HepG2 (cell line): ENCODE measurements at regions not wholly inside any gene's neighbourhood (a gene's known extent, or its start where the extent isn't known, plus 50 kb on each side); places are given as distances from the start of the nearest gene placed in this dataset.

ENCODE experiments used
- ATAC-seq: fragments of 200-7000 bp; cut with Tn5 transposase; 3 replicates; pipeline ENCODE4 v1.9.1; 2020; ENCODE audit warnings: mild to moderate bottlenecking, moderate library complexity
- BruUV-seq: library from RNA; stranded (reverse); fragments of 400-500 nt; replicated peaks from 2 replicates; lab custom pipeline; 2021; lab: Mats Ljungman, UMichigan
- CTCF ChIA-PET: fragments of 300-600 bp; formaldehyde crosslinking; extraction: SDS; loops from one replicate; lab custom pipeline; 2021; ENCODE audit warnings: low total read pairs, inconsistent platforms, low intra/inter-chr PET ratio; lab: Yijun Ruan, JAX
- POLR2A ChIA-PET: fragments of 350-600 bp; sonication (Branson Sonifier 250); formaldehyde crosslinking; loops from one replicate; lab custom pipeline; 2020; ENCODE audit warnings: antibody characterized with exemption, inconsistent platforms; lab: Yijun Ruan, JAX
- DNase-seq: peaks from one replicate; pipeline ENCODE4 v3.0.0-alpha.2; 2015; ENCODE audit warnings: low spot score
- FAIRE-seq: peaks from 3 replicates; lab custom pipeline; 2011; peaks lifted over from hg19 to GRCh38; lab: Jason Lieb, UNC
- H2AFZ ChIP-seq: one replicate; pipeline ENCODE4 v1.6.1; 2011; ENCODE audit warnings: low read length, inconsistent platforms
- H3K27ac ChIP-seq: fragments of 300-600 bp; 3 replicates; pipeline ENCODE4 v1.8.0; 2011; ENCODE audit warnings: mixed run types, mild to moderate bottlenecking, mixed read lengths, low read length, inconsistent platforms; ENCODE audit not compliant: insufficient read depth; ENCODE audit errors: extremely low read length
- H3K27me3 ChIP-seq, 2 experiments: fragments of 200-600 bp in 1 of 2; 2 replicates in 1 of 2; 3 replicates in 1 of 2; pipeline versions ENCODE4 v1.6.0 to v1.8.0; 2011; ENCODE audit warnings: low read length in 2 of 2, mild to moderate bottlenecking in 2 of 2, moderate library complexity in 2 of 2, inconsistent platforms in 1 of 2; ENCODE audit not compliant: insufficient read depth in 2 of 2, control insufficient read depth in 1 of 2
- H3K36me3 ChIP-seq, 2 experiments: fragments of 200-600 bp in 1 of 2; replicated peaks in 1 of 2; 2 replicates in 1 of 2; 3 replicates in 1 of 2; pipeline versions ENCODE4 v1.5.1 to v1.8.0; 2011; ENCODE audit warnings: low read length in 2 of 2, inconsistent platforms in 1 of 2; ENCODE audit not compliant: insufficient read depth in 2 of 2, control insufficient read depth in 1 of 2
- H3K4me1 ChIP-seq: 2 replicates; pipeline ENCODE4 v1.5.1; 2012; ENCODE audit warnings: low read length, inconsistent platforms; ENCODE audit not compliant: insufficient read depth
- H3K4me2 ChIP-seq: 2 replicates; pipeline ENCODE4 v1.6.0; 2011; ENCODE audit warnings: low read depth, low read length, inconsistent platforms
- H3K4me3 ChIP-seq, 3 experiments: fragments of 200-600 bp in 1 of 3; sonication (generic), shearing (Covaris generic) in 1 of 3; replicated peaks in 1 of 3; 2 replicates each; pipeline ENCODE4 v1.5.1; 2011 to 2016; ENCODE audit warnings: low read length in 3 of 3, inconsistent platforms in 2 of 3, low read depth in 2 of 3, mild to moderate bottlenecking in 2 of 3, control low read depth in 1 of 3, mixed read lengths in 1 of 3; ENCODE audit not compliant: insufficient read depth in 1 of 3
- H3K79me2 ChIP-seq: one replicate; pipeline ENCODE4 v1.6.1; 2011; ENCODE audit warnings: low read length, inconsistent platforms; ENCODE audit not compliant: insufficient read depth
- H3K9ac ChIP-seq: 2 replicates; pipeline ENCODE4 v1.6.0; 2011; ENCODE audit warnings: mild to moderate bottlenecking, low read depth, low read length, inconsistent platforms; ENCODE audit not compliant: insufficient read depth
- H3K9me3 ChIP-seq: 2 replicates; pipeline ENCODE4 v1.5.1; 2012; ENCODE audit warnings: mild to moderate bottlenecking, low read length
- H4K20me1 ChIP-seq: 2 replicates; pipeline ENCODE4 v1.6.0; 2011; ENCODE audit warnings: inconsistent platforms, mild to moderate bottlenecking, low read length, moderate library complexity; ENCODE audit not compliant: insufficient read depth
- DMAP1 ChIP-seq: IDR thresholded peaks from 2 replicates; pipeline ENCODE4 v1.6.1; 2016
- HNF4A ChIP-seq: sonication (generic); formaldehyde crosslinking; IDR thresholded peaks from 2 replicates; pipeline ENCODE4 v1.4.0; 2020; ENCODE audit warnings: missing genetic modification reagents
- MAZ ChIP-seq, 2 experiments: sonication (generic) in 1 of 2; formaldehyde crosslinking in 1 of 2; IDR thresholded peaks; 2 replicates each; pipeline versions ENCODE4 v1.5.0 to v1.6.1; 2012 to 2020; ENCODE audit warnings: low read depth in 2 of 2, mild to moderate bottlenecking in 2 of 2, borderline replicate concordance in 1 of 2, improper control_type of control experiment in 1 of 2, low read length in 1 of 2, missing genetic modification reagents in 1 of 2, moderate library complexity in 1 of 2
- POGZ ChIP-seq: sonication (generic); formaldehyde crosslinking; IDR thresholded peaks from 2 replicates; pipeline ENCODE4 v1.4.0; 2020; ENCODE audit warnings: mild to moderate bottlenecking, missing genetic modification reagents
- SP4 ChIP-seq: sonication (generic); formaldehyde crosslinking; IDR thresholded peaks from 2 replicates; pipeline ENCODE4 v1.8.1; 2023; ENCODE audit warnings: mild to moderate bottlenecking, missing genetic modification reagents
- TCF7 ChIP-seq: sonication (generic); IDR thresholded peaks from 2 replicates; pipeline ENCODE4 v1.6.1; 2016; ENCODE audit warnings: antibody characterized with exemption, low read depth
- ZNF567 ChIP-seq: sonication (generic); formaldehyde crosslinking; IDR thresholded peaks from 2 replicates; pipeline ENCODE4 v1.8.1; 2023; ENCODE audit warnings: mild to moderate bottlenecking, missing genetic modification reagents, borderline replicate concordance
- WGBS: methylation state at CpG from one replicate; pipeline ENCODE4 v1.1.6; 2017; ENCODE audit warnings: low lambda C conversion rate; 5-methylcytosine and 5-hydroxymethylcytosine counted together
- in situ Hi-C: cut with HindIII; loops from 2 replicates; pipeline ENCODE4 v1.10.0; 2017; ENCODE audit warnings: low pct_unique_long_range_greater_than_20kb; ENCODE audit not compliant: extremely low pct_ligation_motif_present
- intact Hi-C: fragments of 100-400 bp; cut with micrococcal nuclease; formaldehyde crosslinking; loops from one replicate; pipeline ENCODE4 v1.10.0; 2022; ENCODE audit not compliant: unreplicated experiment
- TF ChIP-seq, protein P1 (sequence below): IDR thresholded peaks from 2 replicates; pipeline ENCODE4 v1.6.1; 2018; ENCODE audit warnings: missing genetic modification reagents, mild to moderate bottlenecking, missing compliant biosample characterization
- TF ChIP-seq, protein P2 (sequence below): IDR thresholded peaks from 2 replicates; pipeline ENCODE4 v1.6.1; 2016; ENCODE audit warnings: missing genetic modification reagents, missing compliant biosample characterization
- TF ChIP-seq, protein P3 (sequence below): sonication (generic); formaldehyde crosslinking; IDR thresholded peaks from 2 replicates; pipeline ENCODE4 v1.4.0; 2020; ENCODE audit warnings: missing genetic modification reagents, low read depth, mild to moderate bottlenecking, borderline replicate concordance
- TF ChIP-seq, protein P4 (sequence below): sonication (generic); formaldehyde crosslinking; IDR thresholded peaks from 2 replicates; pipeline ENCODE4 v1.8.1; 2023; ENCODE audit warnings: mild to moderate bottlenecking, inconsistent platforms, moderate library complexity, missing genetic modification reagents, borderline replicate concordance

DNA sequence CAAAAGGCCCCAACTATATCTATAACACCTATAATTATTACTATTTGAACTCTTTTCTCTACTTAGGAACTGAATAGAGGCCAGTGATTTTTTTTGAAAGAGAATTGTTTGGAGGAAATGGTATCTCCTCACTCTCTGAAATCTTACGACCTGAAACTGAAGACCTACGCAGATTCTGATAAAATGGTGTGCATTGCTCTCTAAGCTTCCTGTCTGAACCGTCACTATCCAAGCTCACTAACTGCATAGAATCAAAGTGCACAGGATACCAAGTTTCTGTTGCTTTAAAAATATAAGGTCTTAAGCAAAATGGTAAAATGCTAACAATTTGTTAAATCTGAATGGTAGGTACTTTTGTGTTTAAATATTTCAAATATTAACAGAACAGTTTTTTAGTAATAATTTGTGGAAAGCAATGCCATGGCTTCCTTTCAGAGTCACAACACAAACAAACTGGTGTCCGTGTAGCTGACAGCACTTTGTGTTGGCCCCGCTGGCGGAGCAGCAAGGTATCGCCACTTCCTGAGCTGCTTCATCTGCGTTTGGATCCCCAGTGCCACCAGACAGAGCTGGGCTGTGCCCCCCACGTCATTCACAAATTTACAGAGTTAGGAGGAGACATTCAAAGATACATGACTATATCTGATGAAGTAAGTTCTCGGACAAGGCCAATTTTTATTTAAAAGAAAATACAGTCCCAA is 313.9 kb downstream of the FBXW7 start (continued):
- TF ChIP-seq, protein P1, sequence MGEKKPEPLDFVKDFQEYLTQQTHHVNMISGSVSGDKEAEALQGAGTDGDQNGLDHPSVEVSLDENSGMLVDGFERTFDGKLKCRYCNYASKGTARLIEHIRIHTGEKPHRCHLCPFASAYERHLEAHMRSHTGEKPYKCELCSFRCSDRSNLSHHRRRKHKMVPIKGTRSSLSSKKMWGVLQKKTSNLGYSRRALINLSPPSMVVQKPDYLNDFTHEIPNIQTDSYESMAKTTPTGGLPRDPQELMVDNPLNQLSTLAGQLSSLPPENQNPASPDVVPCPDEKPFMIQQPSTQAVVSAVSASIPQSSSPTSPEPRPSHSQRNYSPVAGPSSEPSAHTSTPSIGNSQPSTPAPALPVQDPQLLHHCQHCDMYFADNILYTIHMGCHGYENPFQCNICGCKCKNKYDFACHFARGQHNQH (CRISPR knock-in tag): no peak
- TF ChIP-seq, protein P2, sequence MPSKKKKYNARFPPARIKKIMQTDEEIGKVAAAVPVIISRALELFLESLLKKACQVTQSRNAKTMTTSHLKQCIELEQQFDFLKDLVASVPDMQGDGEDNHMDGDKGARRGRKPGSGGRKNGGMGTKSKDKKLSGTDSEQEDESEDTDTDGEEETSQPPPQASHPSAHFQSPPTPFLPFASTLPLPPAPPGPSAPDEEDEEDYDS (CRISPR knock-in tag): no peak
- TF ChIP-seq, all 625 proteins: peak for 0

DNA sequence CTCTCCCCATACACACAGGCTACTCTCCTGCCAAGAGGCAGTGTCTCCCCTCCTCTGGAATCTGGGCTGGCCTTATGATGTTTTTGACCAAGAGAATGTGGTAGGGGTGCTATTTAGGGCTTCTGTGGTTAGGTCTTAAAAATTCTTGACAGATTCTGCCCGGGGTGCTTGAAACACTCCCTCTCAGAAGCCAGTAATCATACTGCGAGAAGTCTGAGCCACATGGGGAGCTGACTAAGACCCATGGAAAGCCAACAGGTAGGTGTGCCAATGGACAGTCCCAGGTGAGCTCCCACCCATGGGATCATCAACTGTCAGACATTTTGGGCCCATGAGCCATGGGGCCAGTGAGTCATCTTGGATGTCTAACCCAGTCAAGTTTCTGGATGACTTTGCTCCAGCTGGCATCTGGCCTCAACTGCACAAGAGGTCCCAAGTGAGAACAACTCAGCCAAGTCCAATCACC is 315.7 kb downstream of the FBXW7 start:
- ChIA-PET POLR2A (no interaction called here), CTCF (no interaction called here)
- Histone ChIP-seq H3K9ac (no peak overlapping the region), H2AFZ (no peak overlapping the region), H3K9me3 (no peaks in the 10 kb centered on the region), H3K4me1 (no peaks in the 10 kb centered on the region), H3K4me3 (no peak overlapping the region), H4K20me1 (no peaks in the 10 kb centered on the region), H3K36me3 (no peaks in the 10 kb centered on the region), H3K27ac (no peak overlapping the region), H3K79me2 (no peaks in the 10 kb centered on the region), H3K27me3 (0 out of 5 replicates have a peak, but pooled peaks cover 0 to 3% of the 10 kb centered on the region in 2 experiments), H3K4me2 (no peak overlapping the region)
- ATAC-seq (no peak), DNase-seq (no peak), FAIRE-seq (no peak)
- in situ Hi-C loops: no loop called here
- 0% methylated on average over 1 of the region's 2 CpGs for WGBS
- intact Hi-C loops: no loop called here
- BruUV-seq: no TSS peak
- TF ChIP-seq, protein P3, sequence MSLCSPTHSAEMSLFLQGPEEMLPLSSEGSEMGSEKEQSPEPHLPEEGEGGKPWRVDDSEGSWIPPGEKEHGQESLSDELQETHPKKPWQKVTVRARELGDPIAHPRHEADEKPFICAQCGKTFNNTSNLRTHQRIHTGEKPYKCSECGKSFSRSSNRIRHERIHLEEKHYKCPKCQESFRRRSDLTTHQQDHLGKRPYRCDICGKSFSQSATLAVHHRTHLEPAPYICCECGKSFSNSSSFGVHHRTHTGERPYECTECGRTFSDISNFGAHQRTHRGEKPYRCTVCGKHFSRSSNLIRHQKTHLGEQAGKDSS (CRISPR knock-in tag): no peak
- TF ChIP-seq ZNF567 (no peak), POGZ (CRISPR knock-in tag) (no peak), TCF7 (no peak), MAZ (IDR thresholded peaks at IDR 0.05; ENCODE audit: borderline replicate concordance, low read depth, low read length) (no peak), MAZ (CRISPR knock-in tag; IDR thresholded peaks at IDR 0.05; ENCODE audit: low read depth) (no peak), SP4 (CRISPR knock-in tag) (no peak), HNF4A (CRISPR knock-in tag) (no peak), DMAP1 (CRISPR knock-in tag) (no peak)
- TF ChIP-seq, protein P4, sequence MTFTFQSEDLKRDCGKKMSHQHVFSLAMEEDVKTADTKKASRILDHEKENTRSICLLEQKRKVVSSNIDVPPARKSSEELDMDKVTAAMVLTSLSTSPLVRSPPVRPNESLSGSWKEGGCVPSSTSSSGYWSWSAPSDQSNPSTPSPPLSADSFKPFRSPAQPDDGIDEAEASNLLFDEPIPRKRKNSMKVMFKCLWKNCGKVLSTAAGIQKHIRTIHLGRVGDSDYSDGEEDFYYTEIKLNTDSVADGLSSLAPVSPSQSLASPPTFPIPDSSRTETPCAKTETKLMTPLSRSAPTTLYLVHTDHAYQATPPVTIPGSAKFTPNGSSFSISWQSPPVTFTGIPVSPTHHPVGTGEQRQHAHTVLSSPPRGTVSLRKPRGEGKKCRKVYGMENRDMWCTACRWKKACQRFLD (CRISPR knock-in tag): no peak
